ENCODE measurements at regions not wholly inside any gene's neighbourhood (a gene's known extent, or its start where the extent isn't known, plus 50 kb on each side); places are given as distances from the start of the nearest gene placed in this dataset.

DNA sequence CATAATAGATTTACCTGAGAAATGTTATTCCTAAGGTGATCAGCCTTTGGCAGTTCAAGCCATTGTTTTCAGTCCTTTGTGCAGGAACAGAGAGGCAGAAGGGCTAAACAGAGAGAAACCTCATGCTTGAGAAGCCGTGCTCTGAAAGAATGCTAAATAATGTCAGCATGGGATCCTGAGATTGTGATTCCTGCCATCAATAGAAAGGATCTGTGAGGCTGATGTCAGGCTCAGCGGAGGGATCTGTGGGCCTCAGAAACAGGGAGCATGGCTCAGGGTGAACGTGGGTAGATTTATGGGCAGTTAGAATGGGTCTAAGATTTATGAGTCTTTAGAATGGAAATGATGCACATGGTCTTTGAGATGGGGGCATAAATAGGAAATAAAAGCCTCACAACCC, 439.2 kb upstream of the IGFBP3 start:
- DNase-seq: no peak
- 88 to 95% methylated on average over 3 of the region's 3 CpGs for WGBS, 2 donors
- no peaks in the 10 kb centered on the region for H3K36me3 ChIP-seq

DNA sequence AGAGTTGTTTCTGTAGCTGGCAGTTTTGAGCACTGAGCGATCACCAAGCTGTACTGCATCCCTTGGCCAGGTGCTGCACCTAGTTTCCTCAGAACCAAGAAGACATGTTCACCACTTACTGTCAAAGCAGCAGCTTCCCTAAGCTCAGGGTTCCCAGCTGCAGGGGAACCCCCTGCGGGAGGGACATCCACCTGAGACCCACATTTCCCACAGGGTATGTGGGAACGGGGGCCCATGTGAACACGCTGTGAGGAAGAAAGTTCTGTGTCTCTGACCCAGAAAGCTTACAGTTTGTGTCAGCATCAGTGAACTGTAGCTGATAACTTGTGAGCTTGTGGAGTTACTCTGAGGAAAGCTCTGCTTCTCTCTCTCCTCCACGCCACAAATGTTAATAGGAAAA, 436.8 kb upstream of the IGFBP3 start:
- H3K4me1 ChIP-seq: no peaks in the 10 kb centered on the region
- no peaks in the 10 kb centered on the region for H3K36me3 ChIP-seq
- no peak overlapping the region for H3K4me3 ChIP-seq (replicated peaks in 1 of 3)
- no peaks in the 10 kb centered on the region for H3K9me3 ChIP-seq
- TF ChIP-seq, protein P1, sequence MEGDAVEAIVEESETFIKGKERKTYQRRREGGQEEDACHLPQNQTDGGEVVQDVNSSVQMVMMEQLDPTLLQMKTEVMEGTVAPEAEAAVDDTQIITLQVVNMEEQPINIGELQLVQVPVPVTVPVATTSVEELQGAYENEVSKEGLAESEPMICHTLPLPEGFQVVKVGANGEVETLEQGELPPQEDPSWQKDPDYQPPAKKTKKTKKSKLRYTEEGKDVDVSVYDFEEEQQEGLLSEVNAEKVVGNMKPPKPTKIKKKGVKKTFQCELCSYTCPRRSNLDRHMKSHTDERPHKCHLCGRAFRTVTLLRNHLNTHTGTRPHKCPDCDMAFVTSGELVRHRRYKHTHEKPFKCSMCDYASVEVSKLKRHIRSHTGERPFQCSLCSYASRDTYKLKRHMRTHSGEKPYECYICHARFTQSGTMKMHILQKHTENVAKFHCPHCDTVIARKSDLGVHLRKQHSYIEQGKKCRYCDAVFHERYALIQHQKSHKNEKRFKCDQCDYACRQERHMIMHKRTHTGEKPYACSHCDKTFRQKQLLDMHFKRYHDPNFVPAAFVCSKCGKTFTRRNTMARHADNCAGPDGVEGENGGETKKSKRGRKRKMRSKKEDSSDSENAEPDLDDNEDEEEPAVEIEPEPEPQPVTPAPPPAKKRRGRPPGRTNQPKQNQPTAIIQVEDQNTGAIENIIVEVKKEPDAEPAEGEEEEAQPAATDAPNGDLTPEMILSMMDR (IDR thresholded peaks at IDR 0.05): no peak
- no peak for TF ChIP-seq POLR2A (IDR thresholded peaks at IDR 0.05)
- WGBS, 2 donors: 93 to 97% methylated on average over 5 of the region's 5 CpGs
- DNase-seq: no peak
- intact Hi-C loops (cut with DNase I): loop anchor here (5.0 kb wide), 1 partner anchor 441 kb away; no protein-coding TSS in a partner anchor
- no peaks in the 10 kb centered on the region for H3K27me3 ChIP-seq
- no peak overlapping the region for H3K27ac ChIP-seq

More for the DNA sequence above, 439.2 kb upstream of the IGFBP3 start:
- Histone ChIP-seq H3K27ac (no peak overlapping the region), H3K4me1 (no peaks in the 10 kb centered on the region), H3K27me3 (no peaks in the 10 kb centered on the region), H3K9me3 (no peaks in the 10 kb centered on the region), H3K4me3 (replicated peaks in 1 of 3) (no peak overlapping the region)
- intact Hi-C loops (cut with DNase I): no loop called here
- TF ChIP-seq, protein P1 (IDR thresholded peaks at IDR 0.05): no peak
- no peak for TF ChIP-seq POLR2A (IDR thresholded peaks at IDR 0.05)

DNA sequence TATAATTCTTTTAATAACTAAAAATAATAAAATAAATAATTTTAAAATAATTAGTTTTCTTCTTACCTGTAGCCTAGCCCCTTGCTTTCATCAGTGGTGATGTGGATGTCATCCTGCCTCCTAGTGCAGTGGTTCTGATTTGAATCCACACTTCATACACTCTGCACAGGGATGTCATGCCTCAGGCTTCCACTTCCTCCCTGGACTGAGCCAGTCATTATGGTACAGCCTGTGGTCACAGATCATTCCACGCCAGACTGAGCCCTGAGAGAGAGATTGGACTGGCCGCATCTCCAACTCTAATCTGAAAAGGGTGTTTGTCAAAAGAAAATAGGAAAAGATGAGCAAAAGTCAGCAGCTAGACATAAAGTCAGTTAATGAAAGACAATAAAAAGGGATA, 436.2 kb upstream of the IGFBP3 start:
- DNase-seq: no peak
- Histone ChIP-seq H3K36me3 (no peaks in the 10 kb centered on the region), H3K9me3 (no peaks in the 10 kb centered on the region), H3K4me3 (replicated peaks in 1 of 3) (no peak overlapping the region), H3K4me1 (no peaks in the 10 kb centered on the region), H3K27ac (no peak overlapping the region), H3K27me3 (no peaks in the 10 kb centered on the region)
- 87 to 93% methylated on average over 2 of the region's 2 CpGs for WGBS, 2 donors
- TF ChIP-seq, protein P1 (IDR thresholded peaks at IDR 0.05): no peak
- TF ChIP-seq POLR2A (IDR thresholded peaks at IDR 0.05): no peak
- intact Hi-C loops (cut with DNase I): loop anchor here (5.0 kb wide), 1 partner anchor 440 kb away; no protein-coding TSS in a partner anchor

DNA sequence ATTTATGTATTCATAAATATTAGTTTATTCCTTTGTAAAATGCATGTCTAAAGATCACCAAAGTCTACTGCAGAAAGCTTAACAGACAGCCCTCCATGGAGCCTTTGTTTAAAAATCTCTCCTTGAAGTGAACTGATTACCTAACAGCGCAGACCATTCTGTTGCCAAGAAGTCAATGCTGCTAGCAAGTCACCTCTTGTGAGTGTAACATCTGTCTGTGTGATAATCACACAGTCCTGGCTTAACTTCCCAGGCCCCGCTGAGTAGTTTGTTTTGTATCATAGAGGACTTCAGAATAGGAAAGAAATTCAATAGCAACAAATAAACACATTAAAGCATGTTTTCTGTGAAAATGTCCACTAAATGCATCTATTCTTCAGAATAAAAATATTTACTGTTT, 435.3 kb upstream of the IGFBP3 start:
- H3K9me3 ChIP-seq: no peaks in the 10 kb centered on the region
- intact Hi-C loops (cut with DNase I): loop anchor here (5.0 kb wide), 1 partner anchor 439 kb away; no protein-coding TSS in a partner anchor
- no peak overlapping the region for H3K27ac ChIP-seq
- no peaks in the 10 kb centered on the region for H3K36me3 ChIP-seq
- no peaks in the 10 kb centered on the region for H3K4me1 ChIP-seq
- no peak for DNase-seq
- no peak overlapping the region for H3K4me3 ChIP-seq (replicated peaks in 1 of 3)
- TF ChIP-seq POLR2A (IDR thresholded peaks at IDR 0.05): no peak
- TF ChIP-seq, protein P1 (IDR thresholded peaks at IDR 0.05): no peak
- H3K27me3 ChIP-seq: no peaks in the 10 kb centered on the region
- WGBS, 2 donors: 94 to 95% methylated on average over 2 of the region's 2 CpGs

DNA sequence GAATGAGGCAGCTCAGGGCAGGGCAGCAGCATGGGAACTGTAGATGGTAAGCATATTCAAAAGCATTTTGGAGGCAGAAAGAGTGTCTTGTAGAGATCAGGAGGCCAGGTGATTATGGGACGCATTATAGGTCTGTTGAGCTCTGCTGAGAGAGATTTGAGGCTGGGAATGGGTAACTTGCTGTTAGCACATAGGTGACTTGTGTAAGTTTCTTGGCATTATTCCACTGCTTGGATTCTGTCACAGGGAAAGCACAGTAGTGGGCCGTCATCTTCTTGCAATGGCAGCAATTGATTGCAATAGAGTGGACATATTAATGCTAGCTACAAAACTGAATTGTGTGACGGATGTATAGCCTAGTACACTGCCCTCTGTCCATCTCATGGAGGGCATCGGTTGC, 434.3 kb upstream of the IGFBP3 start:
- intact Hi-C loops (cut with DNase I): loop anchor here (5.0 kb wide), 1 partner anchor 438 kb away; no protein-coding TSS in a partner anchor
- no peak for TF ChIP-seq POLR2A (IDR thresholded peaks at IDR 0.05)
- TF ChIP-seq, protein P1 (IDR thresholded peaks at IDR 0.05): no peak
- 97% methylated on average over 4 of the region's 4 CpGs for WGBS, 2 donors

More for the DNA sequence above, 434.3 kb upstream of the IGFBP3 start:
- Histone ChIP-seq H3K27me3 (no peaks in the 10 kb centered on the region), H3K4me1 (no peaks in the 10 kb centered on the region), H3K36me3 (no peaks in the 10 kb centered on the region), H3K27ac (no peak overlapping the region), H3K9me3 (no peaks in the 10 kb centered on the region), H3K4me3 (replicated peaks in 1 of 3) (no peak overlapping the region)
- DNase-seq: no peak

Data from thyroid gland (tissue), 4 donors.